WTC11 (cell line): ENCODE measurements at regions not wholly inside any gene's neighbourhood (a gene's known extent, or its start where the extent isn't known, plus 50 kb on each side); places are given as distances from the start of the nearest gene placed in this dataset.

Experiments
- ATAC-seq: fragments of 200-7000 bp; cut with Tn5 transposase; 2 replicates; pipeline ENCODE4 v1.10.0; 2021; ENCODE audit warnings: mild to moderate bottlenecking, moderate library complexity
- CTCF ChIA-PET: fragments of 300-600 bp; sonication (Branson Sonifier 250); formaldehyde crosslinking; loops from one replicate; lab custom pipeline; 2021; ENCODE audit warnings: antibody characterized with exemption; lab: Charles Lee
- POLR2A ChIA-PET: fragments of 350-600 bp; sonication (Branson Sonifier 250); formaldehyde crosslinking; loops from one replicate; lab custom pipeline; 2021; ENCODE audit warnings: antibody characterized with exemption; lab: Charles Lee
- DNase-seq: peaks from one replicate; pipeline ENCODE4 v3.0.0; 2021; ENCODE audit warnings: low spot score
- H3K27ac Mint-ChIP-seq: 2 replicates; pipeline ENCODE4 v1.8.0; 2021; ENCODE audit warnings: mixed read lengths
- H3K27me3 Mint-ChIP-seq: 2 replicates; pipeline ENCODE4 v1.8.0; 2021; ENCODE audit warnings: low read depth, mild to moderate bottlenecking, moderate library complexity, mixed read lengths
- H3K36me3 Mint-ChIP-seq: 2 replicates; pipeline ENCODE4 v1.8.0; 2021; ENCODE audit warnings: mixed read lengths
- H3K4me1 Mint-ChIP-seq: 2 replicates; pipeline ENCODE4 v1.8.0; 2022; ENCODE audit warnings: mixed read lengths
- H3K4me3 Mint-ChIP-seq: 2 replicates; pipeline ENCODE4 v1.8.0; 2021; ENCODE audit warnings: mild to moderate bottlenecking, moderate library complexity, mixed read lengths
- H3K9me3 Mint-ChIP-seq: 2 replicates; pipeline ENCODE4 v1.8.0; 2021; ENCODE audit warnings: mixed read lengths
- ETV6 ChIP-seq: sonication (generic); formaldehyde crosslinking; IDR thresholded peaks from 2 replicates; pipeline ENCODE4 v1.8.1; 2022; ENCODE audit warnings: mild to moderate bottlenecking, missing genetic modification reagents
- FOXK1 ChIP-seq: sonication (generic); formaldehyde crosslinking; IDR thresholded peaks from 2 replicates; pipeline ENCODE4 v1.8.0; 2022; ENCODE audit warnings: mild to moderate bottlenecking, moderate library complexity, missing genetic modification reagents
- JAZF1 ChIP-seq: fragments of 250-450 bp; sonication (Bioruptor Pico); IDR thresholded peaks from 2 replicates; pipeline ENCODE4 v1.9.0; 2021; ENCODE audit warnings: moderate library complexity, mild to moderate bottlenecking, inconsistent platforms
- NFATC4 ChIP-seq: fragments of 250-450 bp; sonication (Bioruptor Pico); IDR thresholded peaks from 2 replicates; pipeline ENCODE4 v1.9.0; 2021; ENCODE audit warnings: mild to moderate bottlenecking
- NFE2L1 ChIP-seq: sonication (generic); formaldehyde crosslinking; IDR thresholded peaks from 2 replicates; pipeline ENCODE4 v1.8.1; 2023; ENCODE audit warnings: missing genetic modification reagents
- NR1H2 ChIP-seq: sonication (generic); formaldehyde crosslinking; IDR thresholded peaks from 2 replicates; pipeline ENCODE4 v1.9.0; 2021; ENCODE audit warnings: mild to moderate bottlenecking, moderate library complexity, missing genetic modification reagents
- RORB ChIP-seq: fragments of 250-450 bp; sonication (Bioruptor Pico); IDR thresholded peaks from 2 replicates; pipeline ENCODE4 v1.9.0; 2021; ENCODE audit warnings: mild to moderate bottlenecking
- SOX15 ChIP-seq: fragments of 250-450 bp; sonication (Bioruptor Pico); IDR thresholded peaks from 2 replicates; pipeline ENCODE4 v1.9.0; 2021; ENCODE audit warnings: mild to moderate bottlenecking
- TEAD4 ChIP-seq: sonication (generic); formaldehyde crosslinking; IDR thresholded peaks from 2 replicates; pipeline ENCODE4 v1.8.0; 2022; ENCODE audit warnings: mild to moderate bottlenecking, missing genetic modification reagents
- ZNF121 ChIP-seq: sonication (generic); formaldehyde crosslinking; IDR thresholded peaks from 2 replicates; pipeline ENCODE4 v1.8.0; 2023; ENCODE audit warnings: missing genetic modification reagents
- ZNF232 ChIP-seq: sonication (generic); formaldehyde crosslinking; IDR thresholded peaks from 2 replicates; pipeline ENCODE4 v1.8.0; 2022; ENCODE audit warnings: mild to moderate bottlenecking, missing genetic modification reagents
- TF ChIP-seq, protein P1 (sequence below): sonication (generic); formaldehyde crosslinking; IDR thresholded peaks from 2 replicates; pipeline ENCODE4 v1.8.1; 2023; ENCODE audit warnings: mild to moderate bottlenecking, missing genetic modification reagents, borderline replicate concordance
- TF ChIP-seq, protein P2 (sequence below): sonication (generic); formaldehyde crosslinking; IDR thresholded peaks from 2 replicates; pipeline ENCODE4 v1.8.1; 2023; ENCODE audit warnings: mild to moderate bottlenecking, moderate library complexity, missing genetic modification reagents
- TF ChIP-seq, protein P3 (sequence below): sonication (generic); formaldehyde crosslinking; IDR thresholded peaks from 2 replicates; pipeline ENCODE4 v1.8.1; 2022; ENCODE audit warnings: low read depth, mild to moderate bottlenecking, moderate library complexity, missing genetic modification reagents, borderline replicate concordance
- TF ChIP-seq, protein P4 (sequence below): sonication (generic); formaldehyde crosslinking; IDR thresholded peaks from 2 replicates; pipeline ENCODE4 v1.8.1; 2022; ENCODE audit warnings: low read depth, missing genetic modification reagents, borderline replicate concordance
- TF ChIP-seq, protein P5 (sequence below): sonication (generic); formaldehyde crosslinking; conservative IDR thresholded peaks from 2 replicates; pipeline ENCODE4 v1.8.1; 2023; ENCODE audit warnings: mild to moderate bottlenecking, low read depth, missing genetic modification reagents, moderate library complexity

DNA sequence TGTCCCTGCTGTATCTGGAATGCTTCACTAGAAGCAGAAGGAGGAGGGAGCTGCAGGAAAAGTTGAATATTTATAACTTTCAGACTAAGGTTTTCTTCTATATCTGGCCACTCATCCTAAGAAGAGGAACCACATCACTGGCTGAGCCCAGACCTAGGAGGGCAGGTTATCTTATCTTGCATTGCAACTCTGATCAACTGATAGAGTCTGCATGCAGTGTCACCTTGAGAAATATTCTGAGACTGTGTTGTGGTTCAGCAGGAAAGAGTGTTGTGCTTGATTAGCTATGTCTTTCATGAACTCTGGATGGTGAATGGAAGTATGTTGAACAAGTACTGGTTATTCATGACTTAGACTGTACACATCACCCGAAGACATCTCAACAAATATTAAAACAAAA, 460.0 kb downstream of the TOX3 start:
- H3K27me3 Mint-ChIP-seq = no peaks in the 10 kb centered on the region; the same call in none of the 2 replicates
- TF ChIP-seq, protein P1, sequence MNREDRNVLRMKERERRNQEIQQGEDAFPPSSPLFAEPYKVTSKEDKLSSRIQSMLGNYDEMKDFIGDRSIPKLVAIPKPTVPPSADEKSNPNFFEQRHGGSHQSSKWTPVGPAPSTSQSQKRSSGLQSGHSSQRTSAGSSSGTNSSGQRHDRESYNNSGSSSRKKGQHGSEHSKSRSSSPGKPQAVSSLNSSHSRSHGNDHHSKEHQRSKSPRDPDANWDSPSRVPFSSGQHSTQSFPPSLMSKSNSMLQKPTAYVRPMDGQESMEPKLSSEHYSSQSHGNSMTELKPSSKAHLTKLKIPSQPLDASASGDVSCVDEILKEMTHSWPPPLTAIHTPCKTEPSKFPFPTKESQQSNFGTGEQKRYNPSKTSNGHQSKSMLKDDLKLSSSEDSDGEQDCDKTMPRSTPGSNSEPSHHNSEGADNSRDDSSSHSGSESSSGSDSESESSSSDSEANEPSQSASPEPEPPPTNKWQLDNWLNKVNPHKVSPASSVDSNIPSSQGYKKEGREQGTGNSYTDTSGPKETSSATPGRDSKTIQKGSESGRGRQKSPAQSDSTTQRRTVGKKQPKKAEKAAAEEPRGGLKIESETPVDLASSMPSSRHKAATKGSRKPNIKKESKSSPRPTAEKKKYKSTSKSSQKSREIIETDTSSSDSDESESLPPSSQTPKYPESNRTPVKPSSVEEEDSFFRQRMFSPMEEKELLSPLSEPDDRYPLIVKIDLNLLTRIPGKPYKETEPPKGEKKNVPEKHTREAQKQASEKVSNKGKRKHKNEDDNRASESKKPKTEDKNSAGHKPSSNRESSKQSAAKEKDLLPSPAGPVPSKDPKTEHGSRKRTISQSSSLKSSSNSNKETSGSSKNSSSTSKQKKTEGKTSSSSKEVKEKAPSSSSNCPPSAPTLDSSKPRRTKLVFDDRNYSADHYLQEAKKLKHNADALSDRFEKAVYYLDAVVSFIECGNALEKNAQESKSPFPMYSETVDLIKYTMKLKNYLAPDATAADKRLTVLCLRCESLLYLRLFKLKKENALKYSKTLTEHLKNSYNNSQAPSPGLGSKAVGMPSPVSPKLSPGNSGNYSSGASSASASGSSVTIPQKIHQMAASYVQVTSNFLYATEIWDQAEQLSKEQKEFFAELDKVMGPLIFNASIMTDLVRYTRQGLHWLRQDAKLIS (CRISPR knock-in tag) = no peak
- 0 out of 2 replicates have a peak, but pooled peaks cover 4% of the 10 kb centered on the region for H3K9me3 Mint-ChIP-seq
- ATAC-seq (no peak), DNase-seq (no peak)
- peaks cover 3% of the 10 kb centered on the region; the same call in 1 of the 2 replicates for H3K4me1 Mint-ChIP-seq
- CTCF ChIA-PET = no interaction called here
- no peak overlapping the region for H3K4me3 Mint-ChIP-seq
- POLR2A ChIA-PET = no interaction called here
- no peaks in the 10 kb centered on the region for H3K36me3 Mint-ChIP-seq
- no peak overlapping the region for H3K27ac Mint-ChIP-seq

DNA sequence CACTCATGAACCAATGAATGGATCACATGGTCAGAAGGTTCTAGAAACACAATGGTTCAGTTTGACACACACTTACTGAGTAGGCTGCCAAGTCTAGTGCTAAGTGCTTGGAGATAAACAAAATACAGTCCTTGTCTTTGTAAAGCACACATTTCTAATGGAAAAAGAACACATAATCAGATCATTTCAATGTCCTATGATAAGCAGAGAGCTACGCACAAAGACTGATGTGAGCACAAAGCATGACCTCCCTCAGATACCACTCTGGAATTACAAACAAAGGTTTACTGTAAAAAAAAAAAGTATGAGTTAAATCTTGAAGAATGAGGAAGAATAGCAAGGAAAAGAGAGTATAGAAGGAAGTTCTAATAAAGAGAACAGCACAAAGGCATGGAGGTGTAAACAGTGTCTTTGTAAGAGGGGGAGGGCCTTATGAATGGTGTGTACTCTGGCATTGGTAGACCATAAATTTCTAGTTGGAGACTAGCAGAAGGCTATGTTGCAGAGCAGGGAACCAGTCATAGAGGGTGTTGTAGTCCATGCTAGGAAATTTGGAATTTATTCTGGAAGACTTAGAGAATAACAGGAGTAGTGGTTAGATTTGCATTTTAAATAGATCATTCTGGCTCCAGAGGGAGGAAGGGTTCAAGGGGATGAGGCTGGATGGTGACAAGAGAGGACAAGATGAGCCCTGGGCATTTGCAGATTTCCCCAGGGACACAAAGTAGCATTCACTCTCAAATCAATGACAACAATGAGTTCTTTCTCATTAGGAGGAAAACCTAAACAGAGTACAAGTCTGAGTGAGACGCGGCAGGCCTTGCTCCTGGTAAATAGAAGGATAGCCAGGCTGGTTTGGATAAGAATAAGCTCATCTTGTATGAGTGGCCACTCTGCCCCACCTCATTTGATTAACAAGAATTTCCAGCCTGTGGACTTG, 468.0 kb downstream of the TOX3 start:
- ATAC-seq = no peak
- Mint-ChIP-seq H3K9me3 (peaks cover 3% of the 10 kb centered on the region; the same call in 1 of the 2 replicates), H3K4me3 (no peak overlapping the region), H3K36me3 (no peaks in the 10 kb centered on the region), H3K27me3 (no peaks in the 10 kb centered on the region; the same call in 1 of the 2 replicates), H3K27ac (no peak overlapping the region), H3K4me1 (no peaks in the 10 kb centered on the region)
- POLR2A ChIA-PET = no interaction called here
- CTCF ChIA-PET = no interaction called here
- no peak for DNase-seq
- TF ChIP-seq JAZF1 (no peak), NR1H2 (CRISPR knock-in tag) (no peak), FOXK1 (CRISPR knock-in tag) (no peak)

DNA sequence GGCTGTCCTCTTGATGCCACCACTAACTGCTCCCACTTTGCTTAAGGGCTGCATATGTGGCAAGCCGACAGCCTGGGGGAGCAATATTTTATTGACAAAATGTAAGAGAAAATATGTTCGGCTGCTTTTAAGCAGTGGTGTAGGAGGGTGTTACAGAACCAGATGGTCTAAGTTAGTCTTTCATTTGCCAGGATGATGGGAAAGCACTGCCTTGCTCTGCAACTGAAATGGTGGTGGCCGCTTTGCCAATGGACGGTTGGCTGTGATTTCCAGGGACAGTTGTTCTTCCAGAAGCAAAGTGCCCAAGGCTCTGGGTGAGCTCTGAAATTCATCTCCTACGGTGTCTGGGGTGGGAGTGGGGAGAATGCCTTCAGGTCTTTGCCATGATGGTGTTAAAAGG, 469.3 kb downstream of the TOX3 start:
- H3K4me1 Mint-ChIP-seq = no peaks in the 10 kb centered on the region
- DNase-seq = no peak
- no peaks in the 10 kb centered on the region for H3K36me3 Mint-ChIP-seq
- no peak overlapping the region for H3K27ac Mint-ChIP-seq
- no peaks in the 10 kb centered on the region for H3K27me3 Mint-ChIP-seq
- TF ChIP-seq, protein P2, sequence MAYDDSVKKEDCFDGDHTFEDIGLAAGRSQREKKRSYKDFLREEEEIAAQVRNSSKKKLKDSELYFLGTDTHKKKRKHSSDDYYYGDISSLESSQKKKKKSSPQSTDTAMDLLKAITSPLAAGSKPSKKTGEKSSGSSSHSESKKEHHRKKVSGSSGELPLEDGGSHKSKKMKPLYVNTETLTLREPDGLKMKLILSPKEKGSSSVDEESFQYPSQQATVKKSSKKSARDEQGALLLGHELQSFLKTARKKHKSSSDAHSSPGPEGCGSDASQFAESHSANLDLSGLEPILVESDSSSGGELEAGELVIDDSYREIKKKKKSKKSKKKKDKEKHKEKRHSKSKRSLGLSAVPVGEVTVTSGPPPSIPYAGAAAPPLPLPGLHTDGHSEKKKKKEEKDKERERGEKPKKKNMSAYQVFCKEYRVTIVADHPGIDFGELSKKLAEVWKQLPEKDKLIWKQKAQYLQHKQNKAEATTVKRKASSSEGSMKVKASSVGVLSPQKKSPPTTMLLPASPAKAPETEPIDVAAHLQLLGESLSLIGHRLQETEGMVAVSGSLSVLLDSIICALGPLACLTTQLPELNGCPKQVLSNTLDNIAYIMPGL (CRISPR knock-in tag) = no peak
- TF ChIP-seq TEAD4 (CRISPR knock-in tag) = no peak
- no peak for TF ChIP-seq ZNF232 (CRISPR knock-in tag)
- TF ChIP-seq, protein P3, sequence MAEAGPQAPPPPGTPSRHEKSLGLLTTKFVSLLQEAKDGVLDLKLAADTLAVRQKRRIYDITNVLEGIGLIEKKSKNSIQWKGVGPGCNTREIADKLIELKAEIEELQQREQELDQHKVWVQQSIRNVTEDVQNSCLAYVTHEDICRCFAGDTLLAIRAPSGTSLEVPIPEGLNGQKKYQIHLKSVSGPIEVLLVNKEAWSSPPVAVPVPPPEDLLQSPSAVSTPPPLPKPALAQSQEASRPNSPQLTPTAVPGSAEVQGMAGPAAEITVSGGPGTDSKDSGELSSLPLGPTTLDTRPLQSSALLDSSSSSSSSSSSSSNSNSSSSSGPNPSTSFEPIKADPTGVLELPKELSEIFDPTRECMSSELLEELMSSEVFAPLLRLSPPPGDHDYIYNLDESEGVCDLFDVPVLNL = no peak
- no peak for TF ChIP-seq ETV6 (CRISPR knock-in tag)
- TF ChIP-seq SOX15 = no peak
- TF ChIP-seq, all 79 proteins: peak for 0
- ChIA-PET CTCF (no interaction called here), POLR2A (no interaction called here)
- ATAC-seq = no peak
- Mint-ChIP-seq H3K4me3 (no peak overlapping the region), H3K9me3 (peaks cover 3% of the 10 kb centered on the region; the same call in 1 of the 2 replicates)

DNA sequence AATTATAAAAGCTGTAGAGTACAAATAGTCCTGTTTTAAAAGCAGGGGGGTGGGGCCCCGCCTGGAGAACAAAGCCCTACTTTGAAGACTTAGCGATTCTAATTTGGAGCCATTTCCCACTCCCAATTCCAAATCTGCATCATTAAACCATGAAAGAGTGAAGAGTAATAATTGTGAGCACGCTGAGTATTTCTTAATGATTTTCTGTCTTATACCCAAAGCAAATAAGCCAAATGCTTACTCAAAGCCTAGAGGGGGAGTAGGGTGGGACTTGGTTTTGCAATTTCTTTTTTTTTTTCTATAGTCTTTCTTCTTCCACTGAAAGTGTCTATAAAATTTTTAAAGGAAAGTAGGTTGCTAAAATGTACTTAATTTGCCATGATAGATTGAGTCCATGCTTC, 470.1 kb downstream of the TOX3 start:
- Mint-ChIP-seq H3K27ac (no peak overlapping the region), H3K36me3 (no peaks in the 10 kb centered on the region), H3K4me3 (no peak overlapping the region), H3K9me3 (peaks cover 3% of the 10 kb centered on the region; the same call in 1 of the 2 replicates), H3K4me1 (no peaks in the 10 kb centered on the region), H3K27me3 (no peaks in the 10 kb centered on the region)
- DNase-seq = no peak
- CTCF ChIA-PET = no interaction called here
- no peak for ATAC-seq
- POLR2A ChIA-PET = no interaction called here
- TF ChIP-seq RORB (no peak), ZNF121 (CRISPR knock-in tag) (no peak), ETV6 (CRISPR knock-in tag) (no peak), NFATC4 (CRISPR knock-in tag) (no peak), NFE2L1 (CRISPR knock-in tag) (no peak)
- TF ChIP-seq, protein P4, sequence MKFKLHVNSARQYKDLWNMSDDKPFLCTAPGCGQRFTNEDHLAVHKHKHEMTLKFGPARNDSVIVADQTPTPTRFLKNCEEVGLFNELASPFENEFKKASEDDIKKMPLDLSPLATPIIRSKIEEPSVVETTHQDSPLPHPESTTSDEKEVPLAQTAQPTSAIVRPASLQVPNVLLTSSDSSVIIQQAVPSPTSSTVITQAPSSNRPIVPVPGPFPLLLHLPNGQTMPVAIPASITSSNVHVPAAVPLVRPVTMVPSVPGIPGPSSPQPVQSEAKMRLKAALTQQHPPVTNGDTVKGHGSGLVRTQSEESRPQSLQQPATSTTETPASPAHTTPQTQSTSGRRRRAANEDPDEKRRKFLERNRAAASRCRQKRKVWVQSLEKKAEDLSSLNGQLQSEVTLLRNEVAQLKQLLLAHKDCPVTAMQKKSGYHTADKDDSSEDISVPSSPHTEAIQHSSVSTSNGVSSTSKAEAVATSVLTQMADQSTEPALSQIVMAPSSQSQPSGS (CRISPR knock-in tag) = no peak
- TF ChIP-seq, protein P5, sequence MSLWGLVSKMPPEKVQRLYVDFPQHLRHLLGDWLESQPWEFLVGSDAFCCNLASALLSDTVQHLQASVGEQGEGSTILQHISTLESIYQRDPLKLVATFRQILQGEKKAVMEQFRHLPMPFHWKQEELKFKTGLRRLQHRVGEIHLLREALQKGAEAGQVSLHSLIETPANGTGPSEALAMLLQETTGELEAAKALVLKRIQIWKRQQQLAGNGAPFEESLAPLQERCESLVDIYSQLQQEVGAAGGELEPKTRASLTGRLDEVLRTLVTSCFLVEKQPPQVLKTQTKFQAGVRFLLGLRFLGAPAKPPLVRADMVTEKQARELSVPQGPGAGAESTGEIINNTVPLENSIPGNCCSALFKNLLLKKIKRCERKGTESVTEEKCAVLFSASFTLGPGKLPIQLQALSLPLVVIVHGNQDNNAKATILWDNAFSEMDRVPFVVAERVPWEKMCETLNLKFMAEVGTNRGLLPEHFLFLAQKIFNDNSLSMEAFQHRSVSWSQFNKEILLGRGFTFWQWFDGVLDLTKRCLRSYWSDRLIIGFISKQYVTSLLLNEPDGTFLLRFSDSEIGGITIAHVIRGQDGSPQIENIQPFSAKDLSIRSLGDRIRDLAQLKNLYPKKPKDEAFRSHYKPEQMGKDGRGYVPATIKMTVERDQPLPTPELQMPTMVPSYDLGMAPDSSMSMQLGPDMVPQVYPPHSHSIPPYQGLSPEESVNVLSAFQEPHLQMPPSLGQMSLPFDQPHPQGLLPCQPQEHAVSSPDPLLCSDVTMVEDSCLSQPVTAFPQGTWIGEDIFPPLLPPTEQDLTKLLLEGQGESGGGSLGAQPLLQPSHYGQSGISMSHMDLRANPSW (CRISPR knock-in tag) = no peak
